ENCODE measurements at regions not wholly inside any gene's neighbourhood (a gene's known extent, or its start where the extent isn't known, plus 50 kb on each side); places are given as distances from the start of the nearest gene placed in this dataset.
"Not testable (repeated sequence)": the region's sequence is repeated elsewhere in the genome, so short reads cannot be mapped to it uniquely, and the experiment has no call there.

DNA sequence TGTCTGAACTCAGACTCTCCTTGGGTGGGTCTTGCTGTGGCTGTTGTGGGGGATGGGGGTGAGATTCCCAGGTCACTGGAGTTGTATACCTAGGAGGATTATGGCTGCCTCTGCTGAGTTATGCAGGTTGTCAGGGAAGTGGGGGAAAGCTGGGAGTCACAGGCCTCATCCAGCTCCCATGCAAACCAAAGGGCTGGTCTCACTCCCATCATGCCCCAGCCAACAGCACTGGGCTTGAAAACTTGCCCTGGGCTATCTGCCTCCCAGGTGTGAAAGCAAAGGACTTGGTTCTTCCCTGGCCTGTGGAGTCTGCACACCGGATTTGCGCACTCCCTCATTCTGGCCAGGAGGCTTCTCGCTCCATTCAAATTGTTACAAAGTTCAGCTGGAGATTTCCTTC lies 97.3 kb upstream of the BNIP2 start:
- DNase-seq (ENCODE audit: low read depth in 2 of 2) = not testable (repeated sequence)

DNA sequence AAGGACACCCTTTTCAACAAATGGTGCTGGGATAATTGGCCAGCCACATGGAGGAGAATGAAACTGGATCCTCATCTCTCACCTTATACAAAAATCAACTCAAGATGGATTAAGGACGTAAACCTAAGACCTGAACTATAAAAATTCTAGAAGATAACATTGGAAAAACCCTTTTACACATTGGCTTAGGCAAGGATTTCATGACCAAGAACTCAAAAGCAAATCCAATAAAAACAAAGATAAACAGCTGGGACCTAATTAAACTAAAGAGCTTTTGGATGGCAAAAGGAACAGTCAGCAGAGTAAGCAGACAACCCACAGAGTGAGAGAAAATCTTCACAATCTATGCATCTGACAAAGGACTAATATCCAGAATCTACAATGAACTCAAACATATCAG lies 96.9 kb upstream of the BNIP2 start:
- not testable (repeated sequence) for DNase-seq (ENCODE audit: low read depth in 2 of 2)

DNA sequence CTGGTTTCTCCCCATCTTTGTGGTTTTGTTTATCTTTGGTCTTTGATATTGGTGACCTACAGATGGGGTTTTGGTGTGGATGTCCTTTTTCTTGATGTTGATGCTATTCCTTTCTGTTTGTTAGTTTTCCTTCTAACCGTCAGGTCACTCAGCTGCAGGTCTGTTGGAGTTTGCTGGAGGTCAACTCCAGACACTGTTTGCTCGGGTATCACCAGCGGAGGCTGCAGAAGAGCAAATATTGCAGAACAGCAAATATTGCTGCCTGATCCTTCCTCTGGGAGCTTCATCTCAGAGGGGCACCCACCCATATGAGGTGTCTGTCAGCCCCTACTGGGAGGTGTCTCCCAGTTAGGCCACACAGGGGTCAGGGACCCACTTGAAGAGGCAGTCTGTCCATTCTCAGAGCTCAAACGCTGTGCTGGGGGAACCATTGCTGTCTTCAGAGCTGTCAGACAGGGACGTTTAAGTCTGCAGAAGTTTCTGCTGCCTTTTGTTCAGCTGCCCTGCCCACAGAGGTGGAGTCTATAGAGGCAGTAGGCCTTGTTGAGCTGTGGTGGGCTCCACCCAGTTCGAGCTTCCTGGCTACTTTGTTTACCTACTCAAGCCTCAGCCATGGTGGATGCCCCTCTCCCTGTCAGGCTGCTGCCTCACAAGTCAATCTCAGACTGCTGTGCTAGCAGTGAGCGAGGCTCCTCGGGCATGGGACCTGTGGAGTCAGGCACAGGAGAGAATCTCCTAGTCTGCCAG lies 94.8 kb upstream of the BNIP2 start:
- not testable (repeated sequence) for DNase-seq (ENCODE audit: low read depth in 2 of 2)

DNA sequence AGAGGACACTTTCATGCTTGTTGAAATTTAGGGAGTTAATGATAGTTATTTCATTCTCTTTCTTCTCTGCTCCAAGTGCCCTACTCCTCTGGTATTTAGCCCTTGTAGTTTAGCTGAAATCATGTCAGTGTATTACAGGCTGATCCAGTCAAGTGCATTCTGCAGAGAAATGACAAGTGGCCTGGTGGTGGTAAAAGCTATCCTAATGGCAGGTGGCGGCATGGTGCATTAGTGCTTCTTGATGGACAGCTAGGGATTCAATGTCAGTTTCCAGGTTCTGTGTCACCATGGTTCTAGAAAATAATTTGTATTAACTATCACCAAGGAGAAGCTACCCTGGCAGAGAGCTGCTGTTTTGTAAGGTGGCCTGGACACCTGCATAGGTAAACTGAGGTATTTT lies 90.0 kb upstream of the BNIP2 start:
- DNase-seq (ENCODE audit: low read depth in 2 of 2) = no peak

DNA sequence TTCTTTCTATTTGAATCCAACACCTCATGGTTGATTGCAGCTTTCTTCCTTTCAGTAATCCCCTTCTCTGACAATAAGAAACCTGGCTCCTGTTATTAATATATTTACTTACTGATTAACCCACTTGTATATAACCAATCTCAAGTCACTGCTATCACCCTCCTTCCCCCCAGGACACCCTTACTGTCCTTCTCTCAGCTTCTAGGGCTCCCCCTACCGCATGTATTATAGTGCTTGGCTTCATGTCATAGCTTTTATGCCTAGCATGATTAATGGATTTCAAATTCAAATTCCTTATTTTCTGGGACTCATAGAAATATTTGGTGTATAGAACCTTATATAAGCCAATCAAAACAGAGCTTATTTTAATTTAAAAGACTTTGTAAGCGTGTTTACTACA lies 75.7 kb upstream of the BNIP2 start:
- no peak for DNase-seq (ENCODE audit: low read depth in 2 of 2)

DNA sequence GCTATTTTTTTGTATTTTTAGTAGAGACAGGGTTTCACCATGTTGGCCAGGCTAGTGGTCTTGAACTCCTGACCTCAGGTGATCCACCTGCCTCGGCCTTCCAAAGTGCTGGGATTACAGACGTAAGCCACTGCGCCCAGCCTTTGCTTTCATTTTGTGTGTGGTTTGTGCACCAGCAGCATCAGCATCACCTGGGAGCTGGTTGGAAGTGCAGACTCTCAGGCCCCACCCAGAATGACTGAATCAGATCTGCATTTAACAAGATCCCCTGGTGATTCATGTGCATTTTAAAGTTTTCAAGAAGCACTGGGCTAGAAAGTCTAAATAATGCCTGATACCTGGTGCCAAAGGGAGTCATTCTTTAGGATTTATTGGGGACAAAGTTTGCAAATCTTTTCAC lies 73.4 kb upstream of the BNIP2 start:
- DNase-seq (ENCODE audit: low read depth in 2 of 2) = no peak

DNA sequence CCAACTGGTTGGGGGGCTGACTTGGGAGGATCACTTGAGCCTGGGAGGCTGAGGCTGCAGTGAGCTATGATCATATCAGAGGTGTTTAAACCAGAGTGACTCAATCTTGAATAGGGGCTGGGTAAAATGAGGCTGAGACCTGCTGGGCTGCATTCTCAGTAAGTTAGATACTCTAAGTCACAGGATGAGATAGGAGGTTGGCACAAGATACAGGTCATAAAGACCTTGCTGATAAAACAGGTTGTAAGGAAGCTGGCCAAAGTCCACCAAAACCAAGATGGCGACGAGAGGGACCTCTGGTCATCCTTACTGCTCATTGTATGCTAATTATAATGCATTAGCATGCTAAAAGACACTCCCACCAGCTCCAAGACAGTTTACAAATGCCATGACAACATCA lies 71.1 kb upstream of the BNIP2 start:
- not testable (repeated sequence) for DNase-seq (ENCODE audit: low read depth in 2 of 2)

DNA sequence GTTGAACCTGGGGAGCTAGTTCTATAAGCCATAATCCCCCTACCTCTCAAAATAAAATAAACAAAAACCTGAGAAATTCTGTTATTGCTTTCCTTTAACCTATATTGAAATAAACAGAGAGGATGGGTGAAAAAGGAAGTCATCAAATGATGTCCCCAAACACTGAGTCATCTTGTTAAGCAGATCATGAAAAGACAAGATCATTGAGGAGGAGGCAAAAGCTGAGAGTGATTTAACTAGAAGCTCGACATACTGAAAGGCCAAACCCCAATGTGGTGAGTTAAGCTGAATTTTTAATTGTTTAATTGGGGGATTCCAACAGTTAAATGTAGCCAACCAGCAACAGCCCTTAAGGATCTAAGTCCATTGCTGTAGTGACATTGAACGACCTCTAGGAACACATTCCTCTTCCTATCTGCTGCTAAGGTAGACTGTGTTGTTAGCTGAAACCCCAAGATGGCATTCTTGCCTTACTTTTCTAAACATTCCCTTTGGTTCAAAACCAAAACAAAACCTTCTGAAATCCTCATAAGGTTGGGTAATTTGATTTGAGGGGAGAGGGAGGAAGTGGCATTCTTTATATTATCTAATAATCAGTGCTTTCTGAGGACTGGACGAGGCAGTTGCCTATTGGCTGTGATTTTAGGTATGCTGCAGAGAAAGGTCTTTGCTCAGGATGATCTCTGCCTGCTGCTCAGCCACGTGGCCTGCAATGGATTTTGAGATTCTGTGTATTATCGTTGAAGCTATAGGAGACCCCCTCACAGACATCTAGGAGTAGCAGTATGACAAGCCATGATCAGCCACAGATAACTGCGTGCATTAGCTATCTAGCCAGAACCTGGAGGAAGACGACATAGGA lies 62.7 kb upstream of the BNIP2 start:
- DNase-seq (ENCODE audit: low read depth in 2 of 2) = no peak

DNA sequence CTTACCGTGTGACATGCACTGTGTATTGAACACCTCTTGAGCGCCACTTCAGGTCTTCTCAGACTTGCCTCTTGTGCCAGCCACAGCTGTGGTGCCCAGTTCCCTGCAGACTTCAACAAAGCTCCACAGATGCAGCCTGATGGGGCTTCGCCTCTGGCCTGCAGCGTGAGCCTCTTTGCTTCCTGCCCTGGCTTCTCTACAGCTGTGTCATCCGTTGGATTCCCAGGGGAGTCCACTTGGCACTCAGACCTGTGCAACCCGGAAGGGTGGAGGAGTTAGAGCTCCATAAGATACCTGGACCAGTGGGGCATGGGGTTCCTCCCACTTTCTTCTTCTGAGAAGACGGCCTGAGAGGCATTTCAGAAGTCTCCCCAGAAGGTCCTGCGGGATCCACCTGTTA lies 57.7 kb upstream of the BNIP2 start:
- no peak for DNase-seq (ENCODE audit: low read depth in 2 of 2)

DNA sequence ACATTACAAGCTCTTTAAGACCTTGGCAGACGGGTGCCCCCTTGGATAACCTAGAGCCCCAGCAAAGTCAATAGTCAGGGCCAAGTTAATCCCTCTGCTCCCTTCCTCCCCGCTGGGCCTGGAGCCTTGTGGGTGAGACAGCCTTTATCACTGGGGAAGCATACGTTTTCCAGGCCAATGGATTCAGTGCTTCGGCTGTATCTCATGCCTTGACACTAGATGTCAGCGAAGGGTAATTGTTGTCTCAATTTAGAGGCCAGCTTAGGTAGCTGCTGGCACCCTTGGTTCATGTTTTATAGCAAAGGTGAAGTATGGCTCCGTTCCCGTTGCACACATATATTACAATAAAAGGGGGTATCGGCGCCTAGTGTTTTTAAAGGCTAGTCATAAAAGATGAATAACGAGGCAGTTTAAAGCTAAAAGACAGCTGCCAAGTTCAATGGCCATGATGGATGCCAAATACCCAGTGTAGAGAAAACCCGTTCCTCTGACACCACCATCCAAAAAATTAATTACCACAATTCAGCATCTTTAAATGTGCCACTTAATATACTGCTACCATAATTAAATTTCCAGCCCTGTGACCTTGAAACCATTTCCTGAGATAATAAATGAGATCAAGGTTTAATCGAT lies 52.3 kb upstream of the BNIP2 start:
- no peak for DNase-seq (ENCODE audit: low read depth in 2 of 2)

DNA sequence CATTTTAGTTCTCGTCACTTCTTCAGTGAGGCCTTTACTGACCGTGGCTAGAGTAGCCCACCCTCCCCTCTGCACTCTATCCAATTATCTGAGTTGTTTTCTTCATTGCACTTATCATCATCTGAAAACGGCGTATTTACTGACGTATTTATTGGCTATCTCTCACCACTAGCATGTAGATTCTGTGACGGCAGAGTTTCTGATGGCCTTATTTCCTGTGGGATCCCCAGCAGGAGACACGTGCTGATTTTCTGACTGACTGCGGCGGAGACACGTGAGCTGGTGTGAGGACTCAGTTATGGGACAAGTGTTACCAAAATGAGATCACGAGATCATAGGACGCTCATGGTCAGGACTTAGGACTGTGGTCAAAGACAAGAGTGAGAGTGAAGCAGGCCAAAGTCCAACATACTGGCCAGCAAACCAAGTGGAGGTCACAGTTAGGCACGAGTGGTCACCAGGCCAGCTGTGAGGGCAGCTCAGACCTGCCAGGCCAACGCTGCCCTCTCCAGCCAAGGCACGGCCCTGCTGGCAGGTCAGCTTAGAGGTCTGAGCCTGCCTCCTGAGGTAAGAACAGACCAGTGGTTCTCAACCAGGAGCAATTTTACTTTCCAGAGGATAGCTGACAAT lies 50.6 kb upstream of the BNIP2 start:
- DNase-seq (ENCODE audit: low read depth in 2 of 2) = no peak

Measured in stimulated activated CD4-positive, alpha-beta T cell treated with anti-CD3 and anti-CD28 coated beads, Interleukin-1b, Interleukin-23, amount 100 ng/mL, for 1 hour (primary cell).